Transverse colon (tissue), 4 donors: ENCODE measurements at regions not wholly inside any gene's neighbourhood (a gene's known extent, or its start where the extent isn't known, plus 50 kb on each side); places are given as distances from the start of the nearest gene placed in this dataset.

Experiments used
- DNase-seq: peaks from one replicate; pipeline ENCODE4 v3.0.0-alpha.2; 2019
- H3K27ac ChIP-seq, 4 donors: fragments of 200-600 bp; sonication (generic); 2 replicates each; pipeline ENCODE4 v1.5.1; 2016 to 2018; ENCODE audit warnings: inconsistent platforms in 4 of 4
- H3K27me3 ChIP-seq: fragments of 200-600 bp; sonication (generic); 2 replicates; pipeline ENCODE4 v1.5.1; 2017; ENCODE audit warnings: inconsistent platforms
- H3K36me3 ChIP-seq, 4 donors: fragments of 200-600 bp; sonication (generic); 2 replicates each; pipeline ENCODE4 v1.5.1; 2017 to 2019; ENCODE audit warnings: inconsistent platforms in 4 of 4
- H3K4me1 ChIP-seq, 4 donors: fragments of 200-600 bp; sonication (generic); 2 replicates each; pipeline ENCODE4 v1.5.1; 2017 to 2020; ENCODE audit warnings: inconsistent platforms in 4 of 4
- H3K4me3 ChIP-seq, 4 donors: fragments of 200-600 bp; sonication (generic); 1 replicate in 1 of 4; 2 replicates in 3 of 4; pipeline versions ENCODE4 v1.5.1 to v1.6.1; 2017 to 2019; ENCODE audit warnings: inconsistent platforms in 4 of 4
- H3K9me3 ChIP-seq, 2 donors: fragments of 200-600 bp; sonication (generic); 2 replicates each; pipeline ENCODE4 v1.5.1; 2017 to 2019; ENCODE audit warnings: inconsistent platforms in 2 of 2
- EP300 ChIP-seq: sonication (generic); formaldehyde crosslinking; IDR thresholded peaks from one replicate; pipeline ENCODE4 v1.6.1; 2017; ENCODE audit warnings: antibody characterized with exemption, low read depth
- POLR2A ChIP-seq: fragments of 450-650 bp; IDR thresholded peaks from one replicate; pipeline ENCODE4 v1.6.1; 2016; ENCODE audit warnings: antibody characterized with exemption, mild to moderate bottlenecking, moderate library complexity
- POLR2AphosphoS5 ChIP-seq, 3 donors: sonication (generic); formaldehyde crosslinking; IDR thresholded peaks; one replicate each; pipeline ENCODE4 v1.6.1; 2016; ENCODE audit warnings: antibody characterized with exemption in 3 of 3
- WGBS, 2 donors: methylation state at CpG; one replicate each; pipeline ENCODE4 v1.1.5; 2018; ENCODE audit warnings: low coverage in 1 of 2; 5-methylcytosine and 5-hydroxymethylcytosine counted together
- in situ Hi-C, 4 donors: fragments of 200-750 bp; cut with MboI; loops; one replicate each; pipeline versions ENCODE4 v1.15.0 to v1.15.1; 2017; ENCODE audit warnings: low sequenced_read_pairs in 3 of 4, low pct_ligation_motif_present in 1 of 4, low pct_unique_long_range_greater_than_20kb in 1 of 4
- intact Hi-C: fragments of 100-400 bp; cut with DNase I; formaldehyde crosslinking; loops from one replicate; pipeline ENCODE4 v1.15.1; 2023; ENCODE audit warnings: low total_unique reads
- TF ChIP-seq, protein P1 (sequence below), 5 experiments: fragments of 200-600 bp in 3 of 5; fragments of 450-650 bp in 2 of 5; sonication (generic) in 3 of 5; IDR thresholded peaks; 1 replicate in 2 of 5; 2 replicates in 3 of 5; pipeline ENCODE4 v1.5.1; 2016 to 2017; ENCODE audit warnings: antibody characterized with exemption in 5 of 5, inconsistent platforms in 3 of 5, mild to moderate bottlenecking in 2 of 5, moderate library complexity in 1 of 5

GRCh38 chr4:107166181-107166580, 130.1 kb upstream of the DKK2 start:
- no peaks in the 10 kb centered on the region for H3K4me1 ChIP-seq
- peaks cover 0 to 10% of the 10 kb centered on the region in 2 donors for H3K9me3 ChIP-seq
- no peaks in the 10 kb centered on the region for H3K27me3 ChIP-seq
- intact Hi-C loops: loop anchor here (5.0 kb wide), 1 partner anchor 674 kb away; no protein-coding TSS in a partner anchor
- H3K4me3 ChIP-seq: no peak overlapping the region
- no peak overlapping the region for H3K27ac ChIP-seq
- no peaks in the 10 kb centered on the region for H3K36me3 ChIP-seq
- TF ChIP-seq EP300: no peak
- no peak for TF ChIP-seq POLR2AphosphoS5 (IDR thresholded peaks at IDR 0.05)
- no peak for TF ChIP-seq POLR2A
- TF ChIP-seq, protein P1, sequence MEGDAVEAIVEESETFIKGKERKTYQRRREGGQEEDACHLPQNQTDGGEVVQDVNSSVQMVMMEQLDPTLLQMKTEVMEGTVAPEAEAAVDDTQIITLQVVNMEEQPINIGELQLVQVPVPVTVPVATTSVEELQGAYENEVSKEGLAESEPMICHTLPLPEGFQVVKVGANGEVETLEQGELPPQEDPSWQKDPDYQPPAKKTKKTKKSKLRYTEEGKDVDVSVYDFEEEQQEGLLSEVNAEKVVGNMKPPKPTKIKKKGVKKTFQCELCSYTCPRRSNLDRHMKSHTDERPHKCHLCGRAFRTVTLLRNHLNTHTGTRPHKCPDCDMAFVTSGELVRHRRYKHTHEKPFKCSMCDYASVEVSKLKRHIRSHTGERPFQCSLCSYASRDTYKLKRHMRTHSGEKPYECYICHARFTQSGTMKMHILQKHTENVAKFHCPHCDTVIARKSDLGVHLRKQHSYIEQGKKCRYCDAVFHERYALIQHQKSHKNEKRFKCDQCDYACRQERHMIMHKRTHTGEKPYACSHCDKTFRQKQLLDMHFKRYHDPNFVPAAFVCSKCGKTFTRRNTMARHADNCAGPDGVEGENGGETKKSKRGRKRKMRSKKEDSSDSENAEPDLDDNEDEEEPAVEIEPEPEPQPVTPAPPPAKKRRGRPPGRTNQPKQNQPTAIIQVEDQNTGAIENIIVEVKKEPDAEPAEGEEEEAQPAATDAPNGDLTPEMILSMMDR (IDR thresholded peaks at IDR 0.05): no peak
- in situ Hi-C loops: no loop called here
- no peak for DNase-seq

- Histone ChIP-seq H3K4me3 (no peak overlapping the region), H3K36me3 (no peaks in the 10 kb centered on the region), H3K27me3 (no peaks in the 10 kb centered on the region), H3K9me3 (peaks cover 0 to 10% of the 10 kb centered on the region in 2 donors), H3K27ac (no peak overlapping the region), H3K4me1 (no peaks in the 10 kb centered on the region)
- in situ Hi-C loops: no loop called here
- intact Hi-C loops: loop anchor here (5.0 kb wide), 1 partner anchor 673 kb away; no protein-coding TSS in a partner anchor
- TF ChIP-seq POLR2A (no peak), POLR2AphosphoS5 (IDR thresholded peaks at IDR 0.05) (no peak), EP300 (no peak)
- TF ChIP-seq, protein P1 (IDR thresholded peaks at IDR 0.05): no peak
- no peak for DNase-seq
- 54 to 64% methylated on average over 2 of the region's 2 CpGs for WGBS, 2 donors
Measured at GRCh38 chr4:107164962-107165475, 128.9 kb upstream of the DKK2 start.

DNA sequence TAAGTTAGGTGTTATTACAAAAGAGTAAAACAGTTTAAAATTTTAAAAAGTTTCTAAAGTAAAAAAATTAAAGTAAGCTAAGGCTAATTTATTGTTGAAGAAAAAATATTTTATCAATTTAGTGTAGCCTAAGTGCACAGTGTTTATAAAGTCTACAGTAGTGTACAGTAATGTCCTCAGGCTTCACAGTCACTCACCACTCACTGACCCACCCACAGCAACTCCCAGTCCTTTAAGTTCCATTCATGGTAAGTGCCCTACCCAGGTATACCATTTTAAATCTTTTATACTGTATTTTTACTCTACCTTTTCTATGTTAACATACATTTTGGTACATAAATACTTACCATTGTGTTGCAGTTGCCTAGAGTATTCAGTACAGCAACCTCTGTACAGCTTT, 120.3 kb upstream of the DKK2 start:
- no peaks in the 10 kb centered on the region for H3K4me1 ChIP-seq
- H3K27ac ChIP-seq: no peak overlapping the region
- no peak overlapping the region for H3K4me3 ChIP-seq
- no peaks in the 10 kb centered on the region for H3K36me3 ChIP-seq
- in situ Hi-C loops: no loop called here
- H3K9me3 ChIP-seq: no peaks in the 10 kb centered on the region
- TF ChIP-seq POLR2A (no peak), POLR2AphosphoS5 (IDR thresholded peaks at IDR 0.05) (no peak), EP300 (no peak)
- TF ChIP-seq, protein P1 (IDR thresholded peaks at IDR 0.05): no peak
- intact Hi-C loops: no loop called here
- H3K27me3 ChIP-seq: no peaks in the 10 kb centered on the region
- no peak for DNase-seq

DNA sequence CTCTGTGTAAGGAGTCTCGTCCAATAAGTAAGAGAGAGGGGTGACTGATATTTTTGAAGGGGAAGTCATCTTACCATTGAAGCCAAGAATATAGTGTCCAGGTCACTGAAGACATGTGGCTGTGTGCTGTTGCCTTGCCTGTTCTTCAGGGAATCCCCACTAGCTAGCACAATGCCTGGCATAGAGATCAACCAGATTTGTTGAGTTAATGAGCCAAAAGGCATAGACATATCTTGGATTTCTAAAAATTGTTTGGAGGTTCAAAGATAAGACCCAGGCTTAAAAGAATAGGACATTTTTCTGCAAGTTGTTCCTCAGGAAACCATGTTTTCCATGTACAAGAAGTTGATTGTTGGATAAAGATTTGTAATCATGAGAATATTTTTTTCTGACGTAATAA, 119.3 kb upstream of the DKK2 start:
- TF ChIP-seq EP300: no peak
- no peak for TF ChIP-seq POLR2AphosphoS5 (IDR thresholded peaks at IDR 0.05)
- no peak for TF ChIP-seq POLR2A
- TF ChIP-seq, protein P1 (IDR thresholded peaks at IDR 0.05): no peak
- in situ Hi-C loops: no loop called here
- 61 to 68% methylated on average over 2 of the region's 2 CpGs for WGBS, 2 donors

More for the DNA sequence above, 119.3 kb upstream of the DKK2 start:
- Histone ChIP-seq H3K4me1 (no peaks in the 10 kb centered on the region), H3K27ac (no peak overlapping the region), H3K36me3 (no peaks in the 10 kb centered on the region), H3K4me3 (no peak overlapping the region), H3K9me3 (no peaks in the 10 kb centered on the region), H3K27me3 (no peaks in the 10 kb centered on the region)
- intact Hi-C loops: no loop called here
- no peak for DNase-seq
